K562 (cell line): ENCODE measurements at regions not wholly inside any gene's neighbourhood (a gene's known extent, or its start where the extent isn't known, plus 50 kb on each side); places are given as distances from the start of the nearest gene placed in this dataset.

ENCODE experiments used
- ATAC-seq: fragments of 200-7000 bp; cut with Tn5 transposase; 3 replicates; pipeline ENCODE4 v1.9.1; 2020; ENCODE audit warnings: moderate library complexity
- BruUV-seq: library from RNA; stranded (reverse); fragments of 400-500 nt; replicated peaks from 2 replicates; lab custom pipeline; 2021; lab: Mats Ljungman, UMichigan
- CTCF ChIA-PET: fragments of 300-600 bp; formaldehyde crosslinking; extraction: SDS; loops from one replicate; lab custom pipeline; 2021; ENCODE audit warnings: low intra/inter-chr PET ratio; lab: Yijun Ruan, JAX
- POLR2A ChIA-PET: fragments of 300-600, 350-650 bp; sonication (Branson Sonifier 250); formaldehyde crosslinking; extraction: SDS; loops from one replicate; lab custom pipeline; 2021; ENCODE audit warnings: antibody characterized with exemption, inconsistent platforms; lab: Yijun Ruan, JAX
- DNase-seq, 4 experiments: peaks; one replicate each; pipeline versions ENCODE4 v3.0.0 to v3.0.0-alpha.2; 2011 to 2018; ENCODE audit warnings: low spot score in 3 of 4, mixed read lengths in 3 of 4; ENCODE audit errors: extremely low read depth in 1 of 4
- FAIRE-seq: peaks from 2 replicates; lab custom pipeline; 2011; peaks lifted over from hg19 to GRCh38; lab: Jason Lieb, UNC
- H2AFZ ChIP-seq: 2 replicates; pipeline ENCODE4 v1.6.0; 2011; ENCODE audit warnings: low read depth, low read length, control low read depth, inconsistent platforms
- H3K27ac ChIP-seq: fragments of 200-600 bp; 3 replicates; pipeline ENCODE4 v1.8.0; 2011; ENCODE audit warnings: low read depth, mild to moderate bottlenecking, control low read depth, inconsistent platforms, low read length, moderate library complexity, mixed read lengths; ENCODE audit errors: extremely low read depth
- H3K27me3 ChIP-seq, 2 experiments: fragments of 300-600 bp in 1 of 2; 2 replicates in 1 of 2; 3 replicates in 1 of 2; pipeline versions ENCODE4 v1.6.0 to v1.8.0; 2011; ENCODE audit warnings: inconsistent platforms in 2 of 2, low read length in 2 of 2, mild to moderate bottlenecking in 1 of 2, mixed read lengths in 1 of 2, moderate library complexity in 1 of 2; ENCODE audit not compliant: control insufficient read depth in 2 of 2, insufficient read depth in 2 of 2
- H3K36me3 ChIP-seq: fragments of 300-600 bp; 3 replicates; pipeline ENCODE4 v1.8.0; 2011; ENCODE audit warnings: mild to moderate bottlenecking, low read length, inconsistent platforms; ENCODE audit not compliant: control insufficient read depth, insufficient read depth
- H3K4me1 ChIP-seq, 2 experiments: fragments of 200-600 bp in 1 of 2; replicated peaks in 1 of 2; 2 replicates in 1 of 2; 3 replicates in 1 of 2; pipeline versions ENCODE4 v1.5.1 to v1.8.0; 2011; ENCODE audit warnings: inconsistent platforms in 2 of 2, low read length in 2 of 2, mild to moderate bottlenecking in 1 of 2, mixed read lengths in 1 of 2, moderate library complexity in 1 of 2; ENCODE audit not compliant: control insufficient read depth in 2 of 2, insufficient read depth in 2 of 2
- H3K4me2 ChIP-seq: 2 replicates; pipeline ENCODE4 v1.6.1; 2011; ENCODE audit warnings: low read length, control low read depth, inconsistent platforms, mixed read lengths; ENCODE audit not compliant: insufficient read depth
- H3K4me3 ChIP-seq: fragments of 200-600 bp; sonication (generic), shearing (Covaris generic); 2 replicates; pipeline ENCODE4 v1.5.1; 2016; ENCODE audit warnings: control low read depth, inconsistent platforms
- H3K79me2 ChIP-seq: fragments of 200-600 bp; 3 replicates; pipeline ENCODE4 v1.8.0; 2011; ENCODE audit warnings: low read length, inconsistent platforms; ENCODE audit not compliant: control insufficient read depth, insufficient read depth
- H3K9ac ChIP-seq, 2 experiments: 2 replicates each; pipeline versions ENCODE4 v1.6.0 to v1.6.1; 2011; ENCODE audit warnings: low read depth in 2 of 2, low read length in 2 of 2, control low read depth in 1 of 2, inconsistent platforms in 1 of 2, mild to moderate bottlenecking in 1 of 2, mixed read lengths in 1 of 2; ENCODE audit not compliant: insufficient read depth in 1 of 2
- H3K9me1 ChIP-seq: one replicate; pipeline ENCODE4 v1.6.0; 2011; ENCODE audit warnings: inconsistent platforms, mild to moderate bottlenecking, low read length, moderate library complexity; ENCODE audit not compliant: control insufficient read depth, insufficient read depth
- H3K9me3 ChIP-seq: replicated peaks from 2 replicates; pipeline ENCODE4 v1.5.1; 2011; ENCODE audit warnings: low read depth, low read length, inconsistent platforms; ENCODE audit not compliant: control insufficient read depth, insufficient read depth
- H4K20me1 ChIP-seq: replicated peaks from 2 replicates; pipeline ENCODE4 v1.6.1; 2011; ENCODE audit warnings: low read length, inconsistent platforms, mixed read lengths; ENCODE audit not compliant: control insufficient read depth, insufficient read depth
- ATF3 ChIP-seq, 2 experiments: fragments of 450-650 bp in 1 of 2; sonication (generic) in 1 of 2; formaldehyde crosslinking in 1 of 2; IDR thresholded peaks in 1 of 2; conservative IDR thresholded peaks in 1 of 2; 2 replicates each; pipeline versions ENCODE4 v1.6.1 to v1.8.1; 2016 to 2023; ENCODE audit warnings: mild to moderate bottlenecking in 2 of 2, moderate library complexity in 2 of 2, inconsistent platforms in 1 of 2, missing genetic modification reagents in 1 of 2
- BCOR ChIP-seq: fragments of 450-650 bp; IDR thresholded peaks from 2 replicates; pipeline ENCODE4 v1.6.1; 2016
- BRD9 ChIP-seq: fragments of 450-650 bp; IDR thresholded peaks from 2 replicates; pipeline ENCODE4 v1.6.1; 2018; ENCODE audit warnings: low read depth; ENCODE audit not compliant: partially characterized antibody
- CC2D1A ChIP-seq: fragments of 450-650 bp; IDR thresholded peaks from 2 replicates; pipeline ENCODE4 v1.6.1; 2017; ENCODE audit warnings: mild to moderate bottlenecking
- CREBBP ChIP-seq: IDR thresholded peaks from one replicate; pipeline ENCODE4 v1.6.1; 2012; ENCODE audit warnings: low read depth, mild to moderate bottlenecking, control low read depth, inconsistent platforms, low read length
- NR2C2 ChIP-seq, 2 experiments: fragments of 200-800 bp in 1 of 2; sonication (Bioruptor generic) in 1 of 2; sonication (generic) in 1 of 2; formaldehyde crosslinking in 1 of 2; IDR thresholded peaks; 2 replicates each; pipeline versions ENCODE4 v1.6.1 to v1.8.0; 2016 to 2022; ENCODE audit warnings: mild to moderate bottlenecking in 1 of 2, missing compliant biosample characterization in 1 of 2, missing genetic modification characterization in 1 of 2, missing genetic modification reagents in 1 of 2
- XRCC5 ChIP-seq: fragments of 200-400 bp; formaldehyde crosslinking; IDR thresholded peaks from 2 replicates; pipeline ENCODE4 v1.6.1; 2017; ENCODE audit warnings: low read depth, mild to moderate bottlenecking, low read length
- ZFP1 ChIP-seq: fragments of 450-650 bp; formaldehyde crosslinking; IDR thresholded peaks from 2 replicates; pipeline ENCODE4 v1.4.0; 2020; ENCODE audit warnings: mild to moderate bottlenecking, mixed read lengths
- ZNF140 ChIP-seq: fragments of 250-450 bp; sonication (Bioruptor Pico); IDR thresholded peaks from 2 replicates; pipeline ENCODE4 v1.8.0; 2021; ENCODE audit warnings: moderate library complexity, mild to moderate bottlenecking, inconsistent platforms
- ZNF23 ChIP-seq: fragments of 250-450 bp; sonication (Bioruptor Pico); IDR thresholded peaks from 2 replicates; pipeline ENCODE4 v1.4.0; 2020; ENCODE audit warnings: mild to moderate bottlenecking
- ZNF444 ChIP-seq: fragments of 250-450 bp; sonication (Bioruptor Pico); IDR thresholded peaks from 2 replicates; pipeline ENCODE4 v1.4.0; 2020; ENCODE audit warnings: mild to moderate bottlenecking, moderate library complexity
- ZNF639 ChIP-seq, 2 experiments: fragments of 200-800 bp in 1 of 2; sonication (Bioruptor generic) in 1 of 2; sonication (generic) in 1 of 2; formaldehyde crosslinking in 1 of 2; IDR thresholded peaks in 1 of 2; conservative IDR thresholded peaks in 1 of 2; 2 replicates each; pipeline versions ENCODE4 v1.5.0 to v1.6.1; 2016 to 2020; ENCODE audit warnings: missing compliant biosample characterization in 1 of 2, missing genetic modification characterization in 1 of 2, missing genetic modification reagents in 1 of 2
- WGBS: fragments of 100-300 bp; shearing (Covaris generic); methylation state at CpG from one replicate; pipeline ENCODE4 v1.1.6; 2016; ENCODE audit warnings: low coverage, mixed read lengths; ENCODE audit not compliant: insufficient coverage; ENCODE audit errors: missing lambda C conversion rate; 5-methylcytosine and 5-hydroxymethylcytosine counted together
- in situ Hi-C: fragments of 300-500 bp; cut with MboI; formaldehyde crosslinking; loops from 4 replicates; pipeline ENCODE4 v1.15.0; 2018; ENCODE audit warnings: inconsistent platforms, mixed read lengths
- intact Hi-C: fragments of 100-400 bp; cut with micrococcal nuclease; formaldehyde crosslinking; loops from 2 replicates; pipeline ENCODE4 v1.14.2; 2022
- TF ChIP-seq, protein P1 (sequence below): fragments of 450-650 bp; IDR thresholded peaks from 2 replicates; pipeline ENCODE4 v1.6.1; 2016; ENCODE audit warnings: borderline replicate concordance
- TF ChIP-seq, protein P2 (sequence below): fragments of 450-650 bp; IDR thresholded peaks from 2 replicates; pipeline ENCODE4 v1.6.1; 2018; ENCODE audit warnings: mild to moderate bottlenecking, low read depth; ENCODE audit not compliant: partially characterized antibody
- TF ChIP-seq, protein P3 (sequence below): fragments of 450-650 bp; IDR thresholded peaks from 2 replicates; pipeline ENCODE4 v1.6.1; 2016; ENCODE audit warnings: low read depth, mild to moderate bottlenecking, moderate library complexity

GRCh38 chr13:50380905-50381304, 365.7 kb downstream of the KCNRG start (continued):
- TF ChIP-seq, protein P1, sequence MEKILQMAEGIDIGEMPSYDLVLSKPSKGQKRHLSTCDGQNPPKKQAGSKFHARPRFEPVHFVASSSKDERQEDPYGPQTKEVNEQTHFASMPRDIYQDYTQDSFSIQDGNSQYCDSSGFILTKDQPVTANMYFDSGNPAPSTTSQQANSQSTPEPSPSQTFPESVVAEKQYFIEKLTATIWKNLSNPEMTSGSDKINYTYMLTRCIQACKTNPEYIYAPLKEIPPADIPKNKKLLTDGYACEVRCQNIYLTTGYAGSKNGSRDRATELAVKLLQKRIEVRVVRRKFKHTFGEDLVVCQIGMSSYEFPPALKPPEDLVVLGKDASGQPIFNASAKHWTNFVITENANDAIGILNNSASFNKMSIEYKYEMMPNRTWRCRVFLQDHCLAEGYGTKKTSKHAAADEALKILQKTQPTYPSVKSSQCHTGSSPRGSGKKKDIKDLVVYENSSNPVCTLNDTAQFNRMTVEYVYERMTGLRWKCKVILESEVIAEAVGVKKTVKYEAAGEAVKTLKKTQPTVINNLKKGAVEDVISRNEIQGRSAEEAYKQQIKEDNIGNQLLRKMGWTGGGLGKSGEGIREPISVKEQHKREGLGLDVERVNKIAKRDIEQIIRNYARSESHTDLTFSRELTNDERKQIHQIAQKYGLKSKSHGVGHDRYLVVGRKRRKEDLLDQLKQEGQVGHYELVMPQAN = no peak
- TF ChIP-seq NR2C2 (CRISPR knock-in tag; IDR thresholded peaks at IDR 0.05) (no peak), NR2C2 (tag; IDR thresholded peaks at IDR 0.05) (no peak), ZFP1 (peak; percentile 85), BRD9 (no peak)
- TF ChIP-seq, protein P2, sequence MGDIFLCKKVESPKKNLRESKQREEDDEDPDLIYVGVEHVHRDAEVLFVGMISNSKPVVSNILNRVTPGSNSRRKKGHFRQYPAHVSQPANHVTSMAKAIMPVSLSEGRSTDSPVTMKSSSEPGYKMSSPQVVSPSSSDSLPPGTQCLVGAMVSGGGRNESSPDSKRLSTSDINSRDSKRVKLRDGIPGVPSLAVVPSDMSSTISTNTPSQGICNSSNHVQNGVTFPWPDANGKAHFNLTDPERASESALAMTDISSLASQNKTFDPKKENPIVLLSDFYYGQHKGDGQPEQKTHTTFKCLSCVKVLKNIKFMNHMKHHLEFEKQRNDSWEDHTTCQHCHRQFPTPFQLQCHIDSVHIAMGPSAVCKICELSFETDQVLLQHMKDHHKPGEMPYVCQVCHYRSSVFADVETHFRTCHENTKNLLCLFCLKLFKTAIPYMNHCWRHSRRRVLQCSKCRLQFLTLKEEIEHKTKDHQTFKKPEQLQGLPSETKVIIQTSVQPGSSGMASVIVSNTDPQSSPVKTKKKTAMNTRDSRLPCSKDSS = peak; percentile 55
- TF ChIP-seq, protein P3, sequence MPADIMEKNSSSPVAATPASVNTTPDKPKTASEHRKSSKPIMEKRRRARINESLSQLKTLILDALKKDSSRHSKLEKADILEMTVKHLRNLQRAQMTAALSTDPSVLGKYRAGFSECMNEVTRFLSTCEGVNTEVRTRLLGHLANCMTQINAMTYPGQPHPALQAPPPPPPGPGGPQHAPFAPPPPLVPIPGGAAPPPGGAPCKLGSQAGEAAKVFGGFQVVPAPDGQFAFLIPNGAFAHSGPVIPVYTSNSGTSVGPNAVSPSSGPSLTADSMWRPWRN = no peak

DNA sequence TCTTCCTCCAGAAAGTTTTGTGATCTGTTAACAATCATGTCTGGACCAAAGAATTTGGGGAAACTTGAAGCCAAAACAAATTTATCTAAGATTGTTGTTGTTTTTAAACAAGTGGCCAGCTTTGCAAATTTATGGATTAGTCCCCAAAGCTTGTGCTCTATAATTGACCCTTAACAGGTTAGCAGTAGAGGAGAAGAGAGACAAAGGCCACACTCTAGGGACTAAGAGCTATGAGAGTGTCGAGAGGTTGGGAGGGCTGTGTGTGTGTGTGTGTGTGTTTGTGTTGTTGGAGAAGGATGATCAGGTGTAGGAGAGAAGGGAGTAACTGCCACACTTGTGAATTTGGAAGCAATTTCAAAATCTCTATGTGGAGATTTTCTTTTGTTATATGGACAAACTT, 367.3 kb downstream of the KCNRG start:
- no peak overlapping the region for H3K4me3 ChIP-seq
- intact Hi-C loops = no loop called here
- POLR2A ChIA-PET = no interaction called here
- no CpG with 5 or more reads among the region's 1 CpG for WGBS
- H3K9me3 ChIP-seq = no peaks in the 10 kb centered on the region; the same call in 1 of the 2 replicates
- no peak overlapping the region for H3K27ac ChIP-seq
- no peak overlapping the region for H3K4me2 ChIP-seq
- no peak for FAIRE-seq
- H3K36me3 ChIP-seq = no peaks in the 10 kb centered on the region
- H3K79me2 ChIP-seq = no peaks in the 10 kb centered on the region
- H2AFZ ChIP-seq = no peak overlapping the region
- H4K20me1 ChIP-seq = no peaks in the 10 kb centered on the region
- no peak for DNase-seq
- H3K9ac ChIP-seq = no peak overlapping the region
- in situ Hi-C loops = no loop called here
- no peak for ATAC-seq
- H3K9me1 ChIP-seq = no peaks in the 10 kb centered on the region
- H3K4me1 ChIP-seq = peaks cover 0 to 3% of the 10 kb centered on the region in 2 experiments; a peak in 2 of 5 replicates
- no peaks in the 10 kb centered on the region for H3K27me3 ChIP-seq
- CTCF ChIA-PET = no interaction called here
- no TSS peak for BruUV-seq
- TF ChIP-seq BCOR (no peak), ZNF23 (CRISPR knock-in tag) (no peak), XRCC5 (no peak), ATF3 (IDR thresholded peaks at IDR 0.05) (no peak), ATF3 (CRISPR knock-in tag; conservative IDR thresholded peaks at IDR 0.05) (no peak), ZNF140 (CRISPR knock-in tag) (no peak), CC2D1A (no peak), ZNF444 (CRISPR knock-in tag) (no peak), CREBBP (no peak), ZNF639 (CRISPR knock-in tag; conservative IDR thresholded peaks at IDR 0.05 in 1 of 2, IDR thresholded peaks at IDR 0.05 in 1 of 2) (no peak)
